DND-41 (cell line): ENCODE measurements at regions not wholly inside any gene's neighbourhood (a gene's known extent, or its start where the extent isn't known, plus 50 kb on each side); places are given as distances from the start of the nearest gene placed in this dataset.

ENCODE experiments used
- ATAC-seq: fragments of 200-7000 bp; cut with Tn5 transposase; 3 replicates; pipeline ENCODE4 v1.9.1; 2021; ENCODE audit warnings: low read depth; ENCODE audit not compliant: insufficient read depth
- DNase-seq: peaks from one replicate; pipeline ENCODE4 v3.0.0-alpha.2; 2020
- H2AFZ ChIP-seq: 2 replicates; pipeline ENCODE4 v1.6.0; 2012; ENCODE audit warnings: low read depth, low read length
- H3K27ac ChIP-seq: 2 replicates; pipeline ENCODE4 v1.5.1; 2012; ENCODE audit warnings: low read length, inconsistent platforms
- H3K27me3 ChIP-seq: fragments of 200-600 bp; sonication (generic); 2 replicates; pipeline ENCODE4 v1.6.0; 2012; ENCODE audit warnings: low read length, mild to moderate bottlenecking, inconsistent platforms; ENCODE audit not compliant: insufficient read depth, poor library complexity
- H3K36me3 ChIP-seq: 2 replicates; pipeline ENCODE4 v1.5.1; 2012; ENCODE audit warnings: low read length, inconsistent platforms; ENCODE audit not compliant: insufficient read depth
- H3K4me1 ChIP-seq: 2 replicates; pipeline ENCODE4 v1.5.1; 2012; ENCODE audit warnings: mild to moderate bottlenecking, low read length; ENCODE audit not compliant: insufficient read depth
- H3K4me2 ChIP-seq: 2 replicates; pipeline ENCODE4 v1.6.0; 2012; ENCODE audit warnings: mild to moderate bottlenecking, moderate library complexity, low read length, inconsistent platforms; ENCODE audit not compliant: insufficient read depth
- H3K4me3 ChIP-seq, 2 experiments: fragments of 200-600 bp in 1 of 2; shearing (Covaris generic) in 1 of 2; 2 replicates each; pipeline ENCODE4 v1.5.1; 2012 to 2016; ENCODE audit warnings: inconsistent platforms in 2 of 2, low read length in 2 of 2, mild to moderate bottlenecking in 2 of 2, low read depth in 1 of 2, moderate library complexity in 1 of 2
- H3K79me2 ChIP-seq: 2 replicates; pipeline ENCODE4 v1.6.0; 2012; ENCODE audit warnings: low read length, inconsistent platforms; ENCODE audit not compliant: insufficient read depth
- H3K9ac ChIP-seq: 2 replicates; pipeline ENCODE4 v1.6.0; 2012; ENCODE audit warnings: low read depth, mild to moderate bottlenecking, inconsistent platforms, low read length, moderate library complexity
- H3K9me3 ChIP-seq: 2 replicates; pipeline ENCODE4 v1.5.1; 2012; ENCODE audit warnings: low read length, moderate library complexity, mild to moderate bottlenecking, inconsistent platforms; ENCODE audit not compliant: insufficient read depth, severe bottlenecking
- H4K20me1 ChIP-seq: 2 replicates; pipeline ENCODE4 v1.6.0; 2012; ENCODE audit warnings: low read length; ENCODE audit not compliant: insufficient read depth
- EZH2 ChIP-seq: IDR thresholded peaks from 3 replicates; pipeline ENCODE4 v1.6.1; 2012; ENCODE audit warnings: borderline replicate concordance, low read depth, mild to moderate bottlenecking, moderate library complexity, low read length, inconsistent platforms; ENCODE audit not compliant: severe bottlenecking
- TF ChIP-seq, protein P1 (sequence below): IDR thresholded peaks from 2 replicates; pipeline ENCODE4 v1.5.1; 2012; ENCODE audit warnings: borderline replicate concordance, low read length, moderate library complexity, mild to moderate bottlenecking; ENCODE audit not compliant: poor library complexity, severe bottlenecking; ENCODE audit errors: extremely low read depth

DNA sequence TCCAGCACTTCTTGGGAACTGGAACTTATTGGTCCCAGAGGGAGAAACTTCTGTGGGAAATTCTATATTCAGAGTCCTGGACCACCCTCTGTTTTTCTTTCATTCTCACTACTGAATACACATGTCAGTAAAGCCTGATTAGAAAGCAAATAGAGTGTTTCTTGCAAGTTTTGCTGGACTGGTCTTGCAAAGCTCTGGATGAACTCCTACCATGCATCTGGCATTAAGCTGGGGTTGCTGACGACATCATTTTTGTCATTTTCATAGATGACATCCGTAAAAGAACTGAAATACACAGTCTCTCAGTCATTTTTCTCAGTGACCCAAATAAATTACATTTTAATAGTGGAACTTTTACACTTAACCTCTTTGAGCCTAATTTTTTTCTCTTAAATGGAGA, 283.2 kb downstream of the DMAC1 start:
- no peaks in the 10 kb centered on the region for H3K27me3 ChIP-seq
- no peak for TF ChIP-seq EZH2
- TF ChIP-seq, protein P1, sequence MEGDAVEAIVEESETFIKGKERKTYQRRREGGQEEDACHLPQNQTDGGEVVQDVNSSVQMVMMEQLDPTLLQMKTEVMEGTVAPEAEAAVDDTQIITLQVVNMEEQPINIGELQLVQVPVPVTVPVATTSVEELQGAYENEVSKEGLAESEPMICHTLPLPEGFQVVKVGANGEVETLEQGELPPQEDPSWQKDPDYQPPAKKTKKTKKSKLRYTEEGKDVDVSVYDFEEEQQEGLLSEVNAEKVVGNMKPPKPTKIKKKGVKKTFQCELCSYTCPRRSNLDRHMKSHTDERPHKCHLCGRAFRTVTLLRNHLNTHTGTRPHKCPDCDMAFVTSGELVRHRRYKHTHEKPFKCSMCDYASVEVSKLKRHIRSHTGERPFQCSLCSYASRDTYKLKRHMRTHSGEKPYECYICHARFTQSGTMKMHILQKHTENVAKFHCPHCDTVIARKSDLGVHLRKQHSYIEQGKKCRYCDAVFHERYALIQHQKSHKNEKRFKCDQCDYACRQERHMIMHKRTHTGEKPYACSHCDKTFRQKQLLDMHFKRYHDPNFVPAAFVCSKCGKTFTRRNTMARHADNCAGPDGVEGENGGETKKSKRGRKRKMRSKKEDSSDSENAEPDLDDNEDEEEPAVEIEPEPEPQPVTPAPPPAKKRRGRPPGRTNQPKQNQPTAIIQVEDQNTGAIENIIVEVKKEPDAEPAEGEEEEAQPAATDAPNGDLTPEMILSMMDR = no peak
- H3K27ac ChIP-seq = no peak overlapping the region
- no peaks in the 10 kb centered on the region for H3K36me3 ChIP-seq
- no peak overlapping the region for H2AFZ ChIP-seq
- no peaks in the 10 kb centered on the region for H3K4me1 ChIP-seq
- no peak overlapping the region for H3K9ac ChIP-seq
- DNase-seq (no peak), ATAC-seq (no peak)
- H3K79me2 ChIP-seq = no peaks in the 10 kb centered on the region
- no peaks in the 10 kb centered on the region for H3K9me3 ChIP-seq
- H3K4me3 ChIP-seq = no peak overlapping the region
- no peak overlapping the region for H3K4me2 ChIP-seq
- H4K20me1 ChIP-seq = no peaks in the 10 kb centered on the region

DNA sequence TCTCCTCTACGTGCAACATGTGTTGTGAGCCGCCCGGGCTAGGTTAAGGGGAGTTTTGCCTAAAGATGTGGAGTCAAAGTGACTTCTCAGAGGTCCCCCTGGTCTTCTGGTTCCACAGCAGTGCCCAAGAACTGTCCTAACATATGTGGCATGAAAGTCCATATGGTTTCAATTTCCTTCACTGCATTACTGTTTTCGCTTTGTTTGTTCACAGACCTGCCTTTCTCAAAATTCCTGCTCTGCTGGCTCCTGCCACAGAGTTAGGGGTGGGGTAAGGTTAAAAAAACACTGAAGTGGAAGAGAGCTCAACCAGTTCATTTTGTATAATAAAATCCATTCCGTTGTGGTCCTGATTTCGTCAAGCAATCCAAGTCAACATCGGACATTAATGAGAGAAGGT, 289.4 kb downstream of the DMAC1 start:
- TF ChIP-seq EZH2 = no peak
- TF ChIP-seq, protein P1 = no peak
- Histone ChIP-seq H3K4me2 (no peak overlapping the region), H3K4me3 (no peak overlapping the region), H3K9ac (no peak overlapping the region), H4K20me1 (no peaks in the 10 kb centered on the region), H3K79me2 (no peaks in the 10 kb centered on the region), H3K27me3 (no peaks in the 10 kb centered on the region), H3K27ac (no peak overlapping the region), H3K4me1 (no peaks in the 10 kb centered on the region), H3K36me3 (no peaks in the 10 kb centered on the region), H3K9me3 (no peaks in the 10 kb centered on the region), H2AFZ (no peak overlapping the region)
- no peak for DNase-seq
- ATAC-seq = no peak

DNA sequence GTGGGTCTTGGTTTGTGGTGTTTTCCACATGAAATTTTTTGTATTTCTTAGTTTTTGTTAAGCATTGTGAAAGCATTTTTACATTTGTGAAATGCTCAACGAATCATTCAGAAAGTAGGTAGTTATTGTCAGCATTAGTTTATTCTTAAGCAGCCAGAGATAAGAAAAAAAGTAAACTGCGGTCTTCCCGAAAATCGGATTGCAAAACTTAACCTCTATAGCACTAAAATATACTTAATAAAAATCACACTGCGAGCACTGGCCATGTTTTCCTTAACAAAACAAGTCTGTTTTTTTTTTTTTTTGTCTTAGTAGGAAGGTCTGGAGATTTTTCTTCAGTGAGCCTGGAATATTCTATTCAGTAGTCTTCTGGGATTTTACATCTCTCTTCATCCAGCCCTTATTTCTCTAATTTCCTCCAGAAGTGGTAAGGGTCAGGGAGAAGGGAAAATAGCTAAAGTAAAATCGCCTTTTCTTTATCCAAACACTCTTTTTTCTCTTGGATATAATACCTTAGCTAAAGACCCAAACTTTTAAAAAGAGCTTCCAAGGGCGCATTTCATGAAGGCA, 289.9 kb downstream of the DMAC1 start:
- Histone ChIP-seq H3K9me3 (no peaks in the 10 kb centered on the region), H3K36me3 (no peaks in the 10 kb centered on the region), H4K20me1 (no peaks in the 10 kb centered on the region), H3K79me2 (no peaks in the 10 kb centered on the region), H3K4me2 (no peak overlapping the region), H3K9ac (no peak overlapping the region), H3K27ac (no peak overlapping the region), H3K4me3 (no peak overlapping the region), H3K27me3 (no peaks in the 10 kb centered on the region), H3K4me1 (no peaks in the 10 kb centered on the region), H2AFZ (no peak overlapping the region)
- DNase-seq (no peak), ATAC-seq (no peak)
- TF ChIP-seq EZH2 = no peak
- TF ChIP-seq, protein P1 = no peak

DNA sequence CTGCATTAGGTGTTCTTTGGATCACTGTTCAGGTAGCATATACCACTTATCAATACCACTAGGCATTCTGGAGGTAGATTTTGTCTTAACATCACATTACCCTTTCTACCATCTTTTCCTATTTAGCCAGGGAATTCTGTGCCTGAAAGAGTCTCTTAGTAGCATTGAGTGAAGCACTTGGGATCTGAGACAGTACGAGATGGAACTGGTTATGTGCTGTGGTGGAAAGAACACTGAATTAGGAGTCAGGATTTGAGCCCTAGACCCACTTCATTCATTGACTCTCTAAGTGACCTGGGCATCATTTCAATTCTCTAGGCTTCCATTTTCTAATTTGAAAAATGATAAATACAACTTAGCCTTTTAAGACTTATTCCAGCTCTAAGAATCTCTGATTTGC, 291.1 kb downstream of the DMAC1 start:
- H2AFZ ChIP-seq = no peak overlapping the region
- H4K20me1 ChIP-seq = no peaks in the 10 kb centered on the region
- H3K4me3 ChIP-seq = no peak overlapping the region
- no peaks in the 10 kb centered on the region for H3K4me1 ChIP-seq
- no peak for ATAC-seq
- H3K9ac ChIP-seq = no peak overlapping the region
- no peaks in the 10 kb centered on the region for H3K36me3 ChIP-seq
- no peaks in the 10 kb centered on the region for H3K9me3 ChIP-seq
- TF ChIP-seq, protein P1 = no peak
- TF ChIP-seq EZH2 = no peak
- H3K27me3 ChIP-seq = no peaks in the 10 kb centered on the region
- no peak overlapping the region for H3K4me2 ChIP-seq
- no peaks in the 10 kb centered on the region for H3K79me2 ChIP-seq
- DNase-seq = no peak
- no peak overlapping the region for H3K27ac ChIP-seq
